ENCODE measurements at regions not wholly inside any gene's neighbourhood (a gene's known extent, or its start where the extent isn't known, plus 50 kb on each side); places are given as distances from the start of the nearest gene placed in this dataset.
A peak's percentile ranks its signal among the peaks of the same experiment; 100 is the strongest.

- Histone ChIP-seq H3K36me3 (ENCODE audit: insufficient read depth, insufficient read length, low read length) (no peaks in the 10 kb centered on the region), H3K9me3 (ENCODE audit: insufficient read depth, low read length) (no peaks in the 10 kb centered on the region), H3K9ac (ENCODE audit: insufficient read length, low read depth) (no peak overlapping the region), H3K27me3 (ENCODE audit: insufficient read depth, insufficient read length) (no peaks in the 10 kb centered on the region), H3K4me1 (ENCODE audit: insufficient read depth, insufficient read length) (no peaks in the 10 kb centered on the region), H3K4me3 (ENCODE audit: insufficient read length, low read depth) (no peak overlapping the region)
- TF ChIP-seq ZNF274 (IDR thresholded peaks at IDR 0.05; ENCODE audit: low read depth, low read length) (no peak), YY1 (IDR thresholded peaks at IDR 0.05; ENCODE audit: insufficient read depth, insufficient read length) (no peak), SUZ12 (IDR thresholded peaks at IDR 0.05; ENCODE audit: extremely low read depth, insufficient read depth, insufficient read length) (no peak)
- peak; percentile 68 for DNase-seq (ENCODE audit: low read depth, low spot score)
Observed at GRCh38 chr15:96699871-96700401, 369.4 kb downstream of the NR2F2 start.

- DNase-seq (ENCODE audit: low read depth, low spot score): no peak
- Histone ChIP-seq H3K9me3 (ENCODE audit: insufficient read depth, low read length) (no peaks in the 10 kb centered on the region), H3K36me3 (ENCODE audit: insufficient read depth, insufficient read length, low read length) (no peaks in the 10 kb centered on the region), H3K4me3 (ENCODE audit: insufficient read length, low read depth) (no peak overlapping the region), H3K9ac (ENCODE audit: insufficient read length, low read depth) (no peak overlapping the region), H3K4me1 (ENCODE audit: insufficient read depth, insufficient read length) (no peaks in the 10 kb centered on the region), H3K27me3 (ENCODE audit: insufficient read depth, insufficient read length) (no peaks in the 10 kb centered on the region)
- TF ChIP-seq YY1 (IDR thresholded peaks at IDR 0.05; ENCODE audit: insufficient read depth, insufficient read length) (no peak), ZNF274 (IDR thresholded peaks at IDR 0.05; ENCODE audit: low read depth, low read length) (no peak), SUZ12 (IDR thresholded peaks at IDR 0.05; ENCODE audit: extremely low read depth, insufficient read depth, insufficient read length) (no peak)
Observed at GRCh38 chr15:96700555-96700954, 370.1 kb downstream of the NR2F2 start.

- Histone ChIP-seq H3K4me1 (ENCODE audit: insufficient read depth, insufficient read length) (no peaks in the 10 kb centered on the region), H3K4me3 (ENCODE audit: insufficient read length, low read depth) (no peak overlapping the region), H3K36me3 (ENCODE audit: insufficient read depth, insufficient read length, low read length) (no peaks in the 10 kb centered on the region), H3K27me3 (ENCODE audit: insufficient read depth, insufficient read length) (no peaks in the 10 kb centered on the region), H3K9ac (ENCODE audit: insufficient read length, low read depth) (no peak overlapping the region), H3K9me3 (ENCODE audit: insufficient read depth, low read length) (no peaks in the 10 kb centered on the region)
- DNase-seq (ENCODE audit: low read depth, low spot score): no peak
- TF ChIP-seq ZNF274 (IDR thresholded peaks at IDR 0.05; ENCODE audit: low read depth, low read length): no peak
- no peak for TF ChIP-seq YY1 (IDR thresholded peaks at IDR 0.05; ENCODE audit: insufficient read depth, insufficient read length)
- no peak for TF ChIP-seq SUZ12 (IDR thresholded peaks at IDR 0.05; ENCODE audit: extremely low read depth, insufficient read depth, insufficient read length)
Observed at GRCh38 chr15:96701443-96701842, 370.9 kb downstream of the NR2F2 start.

- H3K9me3 ChIP-seq (ENCODE audit: insufficient read depth, low read length): no peaks in the 10 kb centered on the region
- H3K36me3 ChIP-seq (ENCODE audit: insufficient read depth, insufficient read length, low read length): no peaks in the 10 kb centered on the region
- TF ChIP-seq YY1 (IDR thresholded peaks at IDR 0.05; ENCODE audit: insufficient read depth, insufficient read length) (no peak), SUZ12 (IDR thresholded peaks at IDR 0.05; ENCODE audit: extremely low read depth, insufficient read depth, insufficient read length) (no peak), ZNF274 (IDR thresholded peaks at IDR 0.05; ENCODE audit: low read depth, low read length) (no peak)
- DNase-seq (ENCODE audit: low read depth, low spot score): no peak
- no peaks in the 10 kb centered on the region for H3K4me1 ChIP-seq (ENCODE audit: insufficient read depth, insufficient read length)
- H3K9ac ChIP-seq (ENCODE audit: insufficient read length, low read depth): no peak overlapping the region
- H3K27me3 ChIP-seq (ENCODE audit: insufficient read depth, insufficient read length): no peaks in the 10 kb centered on the region
- no peak overlapping the region for H3K4me3 ChIP-seq (ENCODE audit: insufficient read length, low read depth)
Observed at GRCh38 chr15:96701877-96702276, 371.4 kb downstream of the NR2F2 start.

DNA sequence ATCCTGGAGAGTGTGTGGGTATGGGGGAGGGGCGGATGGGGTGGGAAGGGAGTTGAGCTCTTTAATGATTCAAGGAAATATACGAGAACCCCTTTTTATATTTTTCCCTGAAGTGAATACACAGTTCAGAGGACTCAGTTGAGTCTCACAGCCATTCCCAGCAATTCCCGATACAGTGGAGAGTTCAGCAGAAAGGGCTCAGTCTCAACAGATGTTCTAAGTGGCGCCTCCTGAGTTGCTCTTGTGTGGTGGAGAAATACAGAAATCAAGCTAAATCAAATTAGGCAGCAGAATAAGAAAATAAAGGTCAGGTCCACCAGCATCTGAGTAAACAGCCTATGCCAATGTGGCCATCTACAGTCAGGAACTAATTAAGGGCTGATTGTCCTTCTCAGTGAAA, 372.1 kb downstream of the NR2F2 start:
- DNase-seq (ENCODE audit: low read depth, low spot score): no peak
- no peak overlapping the region for H3K9ac ChIP-seq (ENCODE audit: insufficient read length, low read depth)
- no peaks in the 10 kb centered on the region for H3K4me1 ChIP-seq (ENCODE audit: insufficient read depth, insufficient read length)
- H3K36me3 ChIP-seq (ENCODE audit: insufficient read depth, insufficient read length, low read length): no peaks in the 10 kb centered on the region
- TF ChIP-seq YY1 (IDR thresholded peaks at IDR 0.05; ENCODE audit: insufficient read depth, insufficient read length) (no peak), ZNF274 (IDR thresholded peaks at IDR 0.05; ENCODE audit: low read depth, low read length) (no peak), SUZ12 (IDR thresholded peaks at IDR 0.05; ENCODE audit: extremely low read depth, insufficient read depth, insufficient read length) (no peak)
- no peaks in the 10 kb centered on the region for H3K27me3 ChIP-seq (ENCODE audit: insufficient read depth, insufficient read length)
- no peaks in the 10 kb centered on the region for H3K9me3 ChIP-seq (ENCODE audit: insufficient read depth, low read length)
- no peak overlapping the region for H3K4me3 ChIP-seq (ENCODE audit: insufficient read length, low read depth)

DNA sequence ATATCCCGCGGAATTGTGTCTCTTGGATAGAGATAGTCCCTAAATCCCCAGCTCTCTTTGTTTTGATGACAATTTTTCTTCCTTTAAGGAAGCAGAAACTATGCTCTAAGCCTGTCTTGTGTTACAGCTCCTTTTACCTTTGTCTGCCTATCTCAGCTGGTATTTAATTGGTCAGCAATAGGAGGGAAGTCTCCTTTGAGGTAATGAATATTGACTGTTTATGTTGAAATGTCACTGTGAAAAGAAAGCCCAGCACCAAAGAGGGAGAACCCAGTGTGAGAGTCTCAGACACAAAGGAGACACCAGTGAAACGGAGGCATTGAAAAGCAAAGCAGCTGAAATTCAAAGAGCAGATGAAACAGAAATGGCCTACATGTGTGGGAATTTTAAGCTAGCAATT, 372.6 kb downstream of the NR2F2 start:
- TF ChIP-seq SUZ12 (IDR thresholded peaks at IDR 0.05; ENCODE audit: extremely low read depth, insufficient read depth, insufficient read length) (no peak), ZNF274 (IDR thresholded peaks at IDR 0.05; ENCODE audit: low read depth, low read length) (no peak), YY1 (IDR thresholded peaks at IDR 0.05; ENCODE audit: insufficient read depth, insufficient read length) (no peak)
- Histone ChIP-seq H3K36me3 (ENCODE audit: insufficient read depth, insufficient read length, low read length) (no peaks in the 10 kb centered on the region), H3K9ac (ENCODE audit: insufficient read length, low read depth) (no peak overlapping the region), H3K4me1 (ENCODE audit: insufficient read depth, insufficient read length) (no peaks in the 10 kb centered on the region), H3K9me3 (ENCODE audit: insufficient read depth, low read length) (no peaks in the 10 kb centered on the region), H3K4me3 (ENCODE audit: insufficient read length, low read depth) (no peak overlapping the region), H3K27me3 (ENCODE audit: insufficient read depth, insufficient read length) (no peaks in the 10 kb centered on the region)
- no peak for DNase-seq (ENCODE audit: low read depth, low spot score)

DNA sequence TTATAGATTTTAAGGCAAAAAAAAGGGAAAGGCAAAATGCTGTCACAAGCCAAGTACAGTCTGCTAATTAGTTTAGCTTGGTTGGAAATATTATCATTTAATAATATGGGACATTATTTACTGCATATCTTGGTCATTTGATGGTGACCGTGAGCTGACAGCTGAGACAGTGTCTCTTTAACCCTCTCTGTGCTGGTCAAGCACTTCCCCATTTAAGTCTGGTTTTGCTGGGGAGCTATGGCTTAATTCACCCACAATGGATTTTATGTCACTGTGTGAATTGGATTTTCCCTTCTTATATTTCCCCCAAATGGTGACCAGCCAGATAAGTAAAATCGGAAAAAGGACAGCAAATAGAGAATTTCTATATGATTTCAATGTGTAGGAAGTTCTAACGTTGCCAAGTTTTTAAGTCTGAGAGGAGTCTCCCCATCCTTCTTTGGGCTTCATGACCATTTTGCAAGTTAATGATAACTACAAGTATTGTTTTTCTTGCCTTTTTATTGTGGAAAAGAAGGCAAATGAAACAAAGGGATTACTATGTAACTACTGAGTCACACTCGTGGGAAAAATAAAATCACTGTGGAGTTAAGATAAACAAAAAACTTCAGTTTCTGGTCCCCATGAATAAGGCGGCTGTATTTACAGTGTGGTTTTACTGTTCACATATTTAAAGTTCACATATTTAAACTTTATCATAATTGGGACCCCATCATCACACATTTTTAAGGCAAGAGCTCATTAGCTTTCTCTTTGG, 373.5 kb downstream of the NR2F2 start:
- no peak overlapping the region for H3K4me3 ChIP-seq (ENCODE audit: insufficient read length, low read depth)
- TF ChIP-seq ZNF274 (IDR thresholded peaks at IDR 0.05; ENCODE audit: low read depth, low read length): no peak
- TF ChIP-seq SUZ12 (IDR thresholded peaks at IDR 0.05; ENCODE audit: extremely low read depth, insufficient read depth, insufficient read length): no peak
- no peak for TF ChIP-seq YY1 (IDR thresholded peaks at IDR 0.05; ENCODE audit: insufficient read depth, insufficient read length)
- H3K36me3 ChIP-seq (ENCODE audit: insufficient read depth, insufficient read length, low read length): no peaks in the 10 kb centered on the region
- H3K9ac ChIP-seq (ENCODE audit: insufficient read length, low read depth): no peak overlapping the region
- no peaks in the 10 kb centered on the region for H3K9me3 ChIP-seq (ENCODE audit: insufficient read depth, low read length)
- H3K27me3 ChIP-seq (ENCODE audit: insufficient read depth, insufficient read length): no peaks in the 10 kb centered on the region
- no peak for DNase-seq (ENCODE audit: low read depth, low spot score)
- no peaks in the 10 kb centered on the region for H3K4me1 ChIP-seq (ENCODE audit: insufficient read depth, insufficient read length)
